Heart left ventricle (tissue), 13 donors: ENCODE measurements at regions not wholly inside any gene's neighbourhood (a gene's known extent, or its start where the extent isn't known, plus 50 kb on each side); places are given as distances from the start of the nearest gene placed in this dataset.

Source experiments
- CTCF ChIP-seq, 12 donors: fragments of 200-600 bp; sonication (generic) in 4 of 12; IDR thresholded peaks; one replicate each; pipeline versions ENCODE4 v1.5.0 to v1.8.0; 2018 to 2022; ENCODE audit warnings: antibody characterized with exemption in 12 of 12, mild to moderate bottlenecking in 5 of 12
- POLR2A ChIP-seq, 2 donors: fragments of 450-650 bp; IDR thresholded peaks; one replicate each; pipeline ENCODE4 v1.6.1; 2017; ENCODE audit warnings: antibody characterized with exemption in 2 of 2, mild to moderate bottlenecking in 2 of 2, moderate library complexity in 2 of 2
- donor health status: ischemic (EF 13 %, LVEDD 7.1; RV severe dilation, severe dysfunction).
- donor health status: DM: no; HTN: yes; CAD: no.
- donor health status: DM: no; HTN: no; CAD: no.
- donor health status: ischemic (EF 25% LVEDD 6.9; RV normal size, moderate dysfunction).
- donor health status: ischemic (EF 25% LVEDD 5.7; RV mildly dilated, moderate dysfunction).
- donor health status: ischemic (EF 35%, LVEDD 5.7; RV mildly dilated, moderate dysfunction).
- donor health status: nonischemic (EF 11% LVEDD 7.7; RV severe dilation, severe dysfunction).
- donor health status: DM: yes; HTN: yes; CAD: no.
- donor health status: PGD.
- donor health status: ischemic (EF 29% LVEDD 5.4; RV normal size, mild dysfunction).
- donor health status: nonischemic (EF 23%, LVEDD 6.1; RV moderate dilation, normal function).

- no peak for TF ChIP-seq CTCF (IDR thresholded peaks at IDR 0.05)
- no peak for TF ChIP-seq POLR2A (IDR thresholded peaks at IDR 0.05)
These were observed 163.4 kb upstream of the IL12B start for GRCh38 chr5:159493696-159494095.
